VCaP (cell line): ENCODE measurements at regions not wholly inside any gene's neighbourhood (a gene's known extent, or its start where the extent isn't known, plus 50 kb on each side); places are given as distances from the start of the nearest gene placed in this dataset.

Experiments used
- H3K27ac ChIP-seq: fragments of 450-650 bp; 2 replicates; pipeline ENCODE4 v1.5.1; 2017
- CTCF ChIP-seq: fragments of 450-650 bp; conservative IDR thresholded peaks from 2 replicates; pipeline ENCODE4 v1.5.1; 2017; ENCODE audit warnings: mild to moderate bottlenecking, moderate library complexity

- no peak overlapping the region for H3K27ac ChIP-seq
- TF ChIP-seq CTCF = no peak
Observed at GRCh38 chr1:36621531-36621930, 138.8 kb upstream of the CSF3R start.

- H3K27ac ChIP-seq = no peak overlapping the region
- no peak for TF ChIP-seq CTCF
Observed at GRCh38 chr1:36620142-36620541, 137.4 kb upstream of the CSF3R start.

GRCh38 chr1:36614991-36615390 is 132.3 kb upstream of the CSF3R start:
- H3K27ac ChIP-seq = no peak overlapping the region
- no peak for TF ChIP-seq CTCF

GRCh38 chr1:36614571-36614970 is 131.9 kb upstream of the CSF3R start:
- TF ChIP-seq CTCF = no peak
- no peak overlapping the region for H3K27ac ChIP-seq

- no peak overlapping the region for H3K27ac ChIP-seq
- no peak for TF ChIP-seq CTCF
Observed at GRCh38 chr1:36613721-36614120, 131.0 kb upstream of the CSF3R start.

GRCh38 chr1:36612881-36613280 is 130.2 kb upstream of the CSF3R start:
- no peak overlapping the region for H3K27ac ChIP-seq
- peak; percentile 53 for TF ChIP-seq CTCF

GRCh38 chr1:36612121-36612520 is 129.4 kb upstream of the CSF3R start:
- TF ChIP-seq CTCF = no peak
- H3K27ac ChIP-seq = no peak overlapping the region
